Activated CD4-positive, alpha-beta T cell treated with anti-CD3 and anti-CD28 coated beads, Interleukin-2, amount 10 ng/mL, durations not matched to agents 24 days and 14 days (primary cell): ENCODE measurements at regions not wholly inside any gene's neighbourhood (a gene's known extent, or its start where the extent isn't known, plus 50 kb on each side); places are given as distances from the start of the nearest gene placed in this dataset.
"Not testable (repeated sequence)": the region's sequence is repeated elsewhere in the genome, so short reads cannot be mapped to it uniquely, and the experiment has no call there.

ENCODE experiments used
- DNase-seq: peaks from one replicate; pipeline ENCODE4 v3.0.0; 2022
- H3K27ac Mint-ChIP-seq: one replicate; pipeline ENCODE4 v1.8.0; 2022; ENCODE audit warnings: mild to moderate bottlenecking, mixed read lengths
- H3K27me3 Mint-ChIP-seq: one replicate; pipeline ENCODE4 v1.8.0; 2022; ENCODE audit warnings: mixed read lengths
- H3K36me3 Mint-ChIP-seq: one replicate; pipeline ENCODE4 v1.8.0; 2022; ENCODE audit warnings: low read depth, mild to moderate bottlenecking, mixed read lengths
- H3K4me1 Mint-ChIP-seq: one replicate; pipeline ENCODE4 v1.8.0; 2021; ENCODE audit warnings: mixed read lengths
- H3K4me3 Mint-ChIP-seq: one replicate; pipeline ENCODE4 v1.8.0; 2022; ENCODE audit warnings: mild to moderate bottlenecking, moderate library complexity, mixed read lengths
- H3K9me3 Mint-ChIP-seq: one replicate; pipeline ENCODE4 v1.8.0; 2021; ENCODE audit warnings: mixed read lengths
- intact Hi-C: fragments of 100-400 bp; cut with micrococcal nuclease; formaldehyde crosslinking; loops from one replicate; pipeline ENCODE4 v1.15.1; 2023

DNA sequence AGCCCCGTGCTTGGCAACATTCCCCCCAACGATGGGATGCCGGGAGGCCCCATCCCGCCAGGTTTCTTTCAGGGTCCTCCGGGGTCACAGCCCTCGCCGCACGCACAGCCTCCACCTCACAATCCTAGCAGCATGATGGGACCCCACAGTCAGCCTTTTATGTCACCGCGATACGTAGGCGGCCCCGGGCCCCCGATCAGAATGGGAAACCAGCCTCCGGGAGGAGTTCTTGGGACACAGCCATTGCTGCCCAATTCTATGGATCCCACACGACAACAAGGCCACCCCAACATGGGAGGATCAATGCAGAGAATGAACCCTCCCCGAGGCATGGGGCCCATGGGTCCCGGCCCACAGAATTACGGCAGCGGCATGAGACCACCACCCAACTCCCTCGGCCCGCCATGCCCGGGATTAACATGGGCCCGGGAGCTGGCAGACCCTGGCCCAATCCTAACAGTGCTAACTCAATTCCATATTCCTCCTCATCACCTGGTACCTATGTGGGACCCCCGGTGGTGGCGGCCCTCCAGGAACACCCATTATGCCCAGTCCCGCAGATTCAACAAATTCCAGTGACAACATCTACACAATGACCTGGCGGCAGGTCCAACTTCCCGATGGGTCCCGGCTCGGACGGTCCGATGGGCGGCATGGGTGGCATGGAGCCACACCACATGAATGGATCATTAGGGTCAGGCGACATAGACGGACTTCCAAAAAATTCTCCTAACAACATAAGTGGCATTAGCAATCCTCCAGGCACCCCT lies 116.0 kb upstream of the CDK13 start:
- peaks cover 63% of the 10 kb centered on the region for H3K27me3 Mint-ChIP-seq
- H3K36me3 Mint-ChIP-seq, H3K4me1 Mint-ChIP-seq, H3K9me3 Mint-ChIP-seq, DNase-seq, intact Hi-C loops, H3K27ac Mint-ChIP-seq: not testable (repeated sequence)
- H3K4me3 Mint-ChIP-seq = peak overlapping the region; percentile 64

DNA sequence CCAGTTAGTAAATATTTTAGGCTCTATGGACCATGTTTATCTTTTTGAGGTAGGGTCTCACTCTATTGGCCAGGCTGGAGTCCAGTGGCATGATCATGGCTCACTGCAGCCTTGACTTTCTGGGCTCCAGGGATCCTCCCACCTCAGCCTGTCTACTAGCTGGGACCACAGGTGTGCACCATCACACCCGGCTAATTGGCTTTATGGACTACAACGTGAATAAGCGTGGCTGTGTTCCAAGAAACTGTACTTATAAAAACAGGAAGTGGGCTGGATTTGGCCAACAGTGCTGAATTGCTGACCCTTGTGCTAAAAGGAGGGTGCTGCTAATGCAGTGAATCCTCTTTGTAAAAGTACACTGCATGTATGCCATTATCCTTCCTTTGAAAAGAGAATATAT lies 111.7 kb upstream of the CDK13 start:
- Mint-ChIP-seq H3K36me3 (peaks cover 1% of the 10 kb centered on the region), H3K4me3 (no peak overlapping the region), H3K27ac (no peak overlapping the region), H3K4me1 (no peaks in the 10 kb centered on the region), H3K27me3 (peaks cover 45% of the 10 kb centered on the region), H3K9me3 (no peaks in the 10 kb centered on the region)
- intact Hi-C loops = no loop called here
- no peak for DNase-seq

DNA sequence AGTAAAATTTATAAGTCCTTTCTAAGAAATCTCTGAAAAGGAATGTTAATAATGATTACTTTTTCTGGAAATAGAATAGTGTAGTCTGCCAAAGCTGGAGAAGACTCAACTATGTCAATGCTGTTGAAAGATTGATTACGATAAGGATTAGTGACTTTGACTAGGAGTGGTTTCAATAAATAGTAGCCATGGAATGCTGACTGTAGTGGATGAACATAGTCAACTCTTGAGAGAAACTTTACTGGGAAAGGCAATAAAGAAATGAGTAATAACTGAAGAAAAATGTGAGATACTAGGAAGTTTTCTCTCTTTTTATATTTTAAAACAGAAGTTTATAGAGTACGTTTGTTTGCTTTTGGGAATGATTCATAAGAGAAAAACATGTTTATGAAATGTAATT lies 105.0 kb upstream of the CDK13 start:
- intact Hi-C loops = no loop called here
- Mint-ChIP-seq H3K4me3 (no peak overlapping the region), H3K4me1 (no peaks in the 10 kb centered on the region), H3K27me3 (peaks cover 21% of the 10 kb centered on the region), H3K9me3 (no peaks in the 10 kb centered on the region), H3K27ac (no peak overlapping the region), H3K36me3 (no peaks in the 10 kb centered on the region)
- no peak for DNase-seq

DNA sequence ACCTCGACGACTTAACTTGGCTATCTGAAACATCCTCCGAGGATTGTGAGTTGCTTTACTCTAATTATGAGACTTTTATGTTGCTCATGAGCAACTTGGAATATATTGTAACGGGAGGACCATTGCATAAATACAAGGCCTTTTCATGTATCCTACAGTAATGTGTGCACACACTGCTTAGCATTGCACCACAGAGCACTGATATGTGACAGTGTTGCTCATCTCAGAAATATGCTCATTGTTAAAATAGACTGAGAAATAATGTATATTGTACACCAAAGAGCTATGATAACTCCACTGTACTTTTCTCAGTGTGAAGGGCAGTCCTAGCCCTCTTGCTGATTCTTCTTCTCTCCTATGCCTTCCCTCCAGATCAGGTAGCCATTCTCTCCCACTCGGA lies 102.8 kb upstream of the CDK13 start:
- Mint-ChIP-seq H3K36me3 (no peaks in the 10 kb centered on the region), H3K9me3 (no peaks in the 10 kb centered on the region), H3K4me1 (no peaks in the 10 kb centered on the region), H3K27ac (no peak overlapping the region), H3K4me3 (no peak overlapping the region), H3K27me3 (peaks cover 32% of the 10 kb centered on the region)
- DNase-seq = no peak
- intact Hi-C loops = no loop called here

DNA sequence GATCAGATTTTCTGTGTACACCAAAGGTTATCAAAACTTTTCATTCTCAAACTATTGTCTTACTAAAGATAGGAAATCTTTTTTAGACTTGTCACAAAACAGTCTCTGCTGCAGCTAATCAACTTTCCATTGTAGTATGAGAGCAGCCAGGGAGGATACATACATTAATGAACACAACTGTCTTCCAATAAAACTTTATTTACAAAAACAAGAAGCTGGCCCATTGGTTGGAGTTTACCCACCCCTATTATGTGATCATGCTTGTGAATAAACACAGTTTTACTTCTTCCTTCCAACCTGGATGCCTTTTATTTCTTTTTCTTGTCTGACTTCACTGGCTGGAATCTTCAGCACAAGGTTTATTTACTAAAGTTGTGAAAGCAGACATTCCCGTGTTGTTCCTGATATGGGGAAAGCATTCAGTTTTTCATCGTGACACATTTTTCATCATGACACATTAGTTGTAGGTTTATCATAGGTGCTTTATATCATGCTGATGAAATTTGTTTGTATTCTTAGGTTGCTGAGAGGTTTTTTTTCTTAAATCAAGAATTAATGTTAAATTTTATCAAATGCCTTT lies 98.5 kb upstream of the CDK13 start:
- Mint-ChIP-seq H3K27me3 (peaks cover 44% of the 10 kb centered on the region), H3K36me3 (no peaks in the 10 kb centered on the region), H3K27ac (no peak overlapping the region), H3K4me3 (no peak overlapping the region), H3K9me3 (no peaks in the 10 kb centered on the region), H3K4me1 (peaks cover 6% of the 10 kb centered on the region)
- DNase-seq = no peak
- intact Hi-C loops = no loop called here

DNA sequence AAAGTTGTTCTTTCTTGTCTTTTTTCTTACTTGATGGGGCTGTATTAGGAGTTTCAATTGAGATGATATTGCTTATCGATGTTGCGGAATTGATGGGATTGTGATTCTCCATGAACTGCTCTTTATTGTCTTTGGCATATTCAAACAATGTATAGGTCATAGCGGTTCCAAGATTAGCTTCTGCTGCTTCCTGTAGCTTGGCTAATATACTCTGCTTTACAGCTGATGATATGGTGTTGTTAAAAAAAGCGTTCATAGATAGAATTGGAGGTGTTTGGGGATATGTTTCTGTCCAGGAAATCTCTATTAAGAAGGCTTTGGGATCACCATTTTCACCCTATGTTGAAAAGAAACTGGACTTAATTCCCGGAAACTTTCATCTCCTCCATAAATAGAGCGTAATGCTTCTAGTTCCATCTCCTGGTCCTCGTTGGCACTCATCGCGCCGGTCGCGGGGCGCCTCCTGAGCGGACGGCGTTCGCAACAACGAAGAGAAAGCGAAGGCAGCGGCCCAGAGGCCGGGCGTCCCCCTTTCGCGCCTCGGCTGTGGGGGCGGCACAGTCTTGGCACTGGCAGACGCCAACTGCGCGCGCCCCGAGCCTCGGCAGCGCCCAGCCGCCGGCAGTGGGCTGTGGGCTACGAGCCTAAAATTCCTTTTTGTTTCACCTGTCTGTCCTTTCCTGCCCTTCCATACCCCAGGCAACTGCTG lies 95.3 kb upstream of the CDK13 start:
- H3K4me1 Mint-ChIP-seq, DNase-seq, H3K27ac Mint-ChIP-seq, H3K9me3 Mint-ChIP-seq, H3K36me3 Mint-ChIP-seq, intact Hi-C loops: not testable (repeated sequence)
- H3K27me3 Mint-ChIP-seq = peaks cover 51% of the 10 kb centered on the region
- peak overlapping the region; percentile 77 for H3K4me3 Mint-ChIP-seq

DNA sequence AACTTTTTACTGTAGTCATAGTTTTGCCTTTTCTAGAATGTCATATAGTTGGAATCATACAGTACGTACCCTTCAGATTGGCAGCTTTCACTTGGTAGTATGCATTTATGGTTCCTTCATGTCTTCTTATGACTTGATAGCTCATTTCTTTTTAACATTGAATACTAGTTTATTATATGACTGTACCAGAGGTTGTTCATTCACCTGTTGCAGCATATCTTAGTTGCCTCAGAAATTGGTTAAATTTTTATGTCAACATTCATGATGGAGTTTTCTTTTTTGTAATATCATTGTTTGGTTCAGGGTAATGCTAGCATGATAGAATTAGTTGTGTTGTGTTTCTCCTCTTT lies 94.8 kb upstream of the CDK13 start:
- H3K4me1 Mint-ChIP-seq = peaks cover 6% of the 10 kb centered on the region
- H3K36me3 Mint-ChIP-seq = no peaks in the 10 kb centered on the region
- H3K27me3 Mint-ChIP-seq = peaks cover 50% of the 10 kb centered on the region
- peak overlapping the region; percentile 77 for H3K4me3 Mint-ChIP-seq
- no peak for DNase-seq
- intact Hi-C loops = no loop called here
- no peak overlapping the region for H3K27ac Mint-ChIP-seq
- no peaks in the 10 kb centered on the region for H3K9me3 Mint-ChIP-seq

DNA sequence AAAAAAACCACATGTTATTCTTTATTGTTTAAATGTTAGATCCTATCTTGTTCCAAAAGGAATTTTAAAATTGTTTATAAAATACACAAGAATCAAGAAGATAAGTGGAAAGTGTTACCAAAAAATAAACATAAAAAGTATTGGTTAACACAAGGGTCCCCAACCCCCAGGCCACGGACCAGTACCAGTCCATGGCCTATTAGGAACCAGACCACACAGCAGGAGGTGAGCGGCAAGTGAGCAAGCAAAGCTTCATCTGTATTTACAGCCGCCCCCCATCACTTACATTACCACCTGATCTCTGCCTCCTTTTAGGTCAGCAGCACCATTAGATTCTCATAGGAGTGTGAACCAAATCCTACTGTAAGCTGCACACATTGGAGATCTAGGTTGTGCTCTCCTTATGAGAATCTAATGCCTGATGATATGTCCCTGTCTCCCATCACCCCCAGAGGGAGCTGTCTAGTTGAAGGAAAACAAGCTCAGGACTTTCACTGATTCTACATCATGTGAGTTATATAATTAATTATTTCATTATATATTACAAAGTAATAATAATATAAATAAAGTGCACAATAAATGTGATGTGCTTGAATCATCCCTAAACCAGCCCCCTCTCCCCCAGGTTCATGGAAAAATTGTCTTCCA lies 86.3 kb upstream of the CDK13 start:
- H3K27me3 Mint-ChIP-seq = peaks cover 19% of the 10 kb centered on the region
- H3K4me3 Mint-ChIP-seq, intact Hi-C loops, H3K9me3 Mint-ChIP-seq, H3K36me3 Mint-ChIP-seq, DNase-seq, H3K27ac Mint-ChIP-seq, H3K4me1 Mint-ChIP-seq: not testable (repeated sequence)

DNA sequence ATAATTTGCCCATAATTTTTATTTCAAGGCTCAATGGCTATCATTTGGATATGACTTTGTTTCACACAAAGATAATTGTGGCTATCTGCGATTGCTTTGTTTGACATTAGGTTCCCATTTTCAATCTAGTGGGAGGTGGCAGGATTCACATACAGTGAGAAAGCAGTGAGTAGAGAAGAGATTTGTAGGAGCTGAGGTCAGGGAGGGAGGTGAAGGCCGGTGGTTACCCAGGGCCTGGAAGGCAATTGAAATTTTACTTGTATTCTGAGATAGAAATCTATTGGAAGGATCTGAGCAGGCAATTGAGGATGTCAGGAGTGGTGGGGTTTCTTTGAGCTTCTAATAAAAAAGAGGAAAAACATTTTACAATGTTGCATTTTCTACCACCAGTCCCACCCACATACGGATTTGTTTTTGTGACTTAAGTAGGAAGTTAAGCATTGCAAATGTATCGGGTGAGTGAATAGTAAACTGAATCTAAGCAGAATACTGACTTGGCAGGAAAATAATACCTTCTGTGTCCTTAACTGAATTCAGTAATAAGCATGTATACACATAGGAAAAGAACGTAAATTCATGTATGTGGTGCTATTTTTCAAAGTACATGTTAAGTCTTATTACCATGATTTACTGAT lies 80.1 kb upstream of the CDK13 start:
- H3K27ac Mint-ChIP-seq, H3K4me3 Mint-ChIP-seq: not testable (repeated sequence)

DNA sequence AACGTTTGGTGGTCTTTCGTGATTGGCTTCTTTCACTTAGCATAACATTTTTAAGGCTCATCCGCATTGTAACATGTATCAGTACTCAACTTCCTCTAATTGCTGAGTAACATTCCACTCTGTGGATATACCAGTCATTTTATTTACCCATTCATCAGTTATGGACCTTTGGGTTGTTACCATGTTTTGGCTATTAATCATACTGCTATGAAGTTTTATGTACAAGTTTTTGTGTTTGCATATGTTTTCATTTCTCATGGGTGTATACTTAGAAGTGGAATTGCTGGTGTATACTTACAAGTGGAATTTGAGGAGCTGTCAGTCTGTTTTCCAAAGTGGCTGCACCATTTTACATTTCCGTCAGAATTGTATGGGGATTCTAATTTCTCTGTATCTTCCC lies 78.4 kb upstream of the CDK13 start:
- intact Hi-C loops, H3K9me3 Mint-ChIP-seq, DNase-seq, H3K36me3 Mint-ChIP-seq, H3K4me1 Mint-ChIP-seq, H3K27ac Mint-ChIP-seq, H3K4me3 Mint-ChIP-seq: not testable (repeated sequence)
- peaks cover 25% of the 10 kb centered on the region for H3K27me3 Mint-ChIP-seq

More for the DNA sequence above, 80.1 kb upstream of the CDK13 start:
- H3K27me3 Mint-ChIP-seq = peaks cover 19% of the 10 kb centered on the region
- H3K36me3 Mint-ChIP-seq, H3K4me1 Mint-ChIP-seq, DNase-seq, intact Hi-C loops, H3K9me3 Mint-ChIP-seq: not testable (repeated sequence)

DNA sequence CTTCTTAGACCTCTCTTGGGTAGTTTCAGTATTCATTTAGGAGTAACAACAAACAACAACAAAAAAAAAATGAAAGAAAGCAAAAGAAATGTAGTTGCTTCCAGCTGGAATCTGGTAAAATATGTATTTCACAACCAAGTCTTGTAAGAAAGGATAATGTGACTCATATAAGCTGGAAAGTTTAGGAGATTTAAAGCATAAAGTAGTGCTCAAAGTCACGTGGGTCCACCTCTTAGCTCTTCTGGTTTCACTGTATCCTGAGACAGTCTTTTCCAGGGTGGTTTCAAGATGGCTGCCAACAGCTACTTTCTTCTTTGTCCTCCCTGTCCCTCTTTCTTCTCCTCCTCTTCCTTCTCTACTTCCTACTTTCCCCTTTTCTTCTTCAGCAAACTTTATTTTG lies 69.5 kb upstream of the CDK13 start:
- Mint-ChIP-seq H3K4me3 (no peak overlapping the region), H3K27me3 (peaks cover 14% of the 10 kb centered on the region), H3K9me3 (peaks cover 10% of the 10 kb centered on the region), H3K36me3 (no peaks in the 10 kb centered on the region), H3K4me1 (no peaks in the 10 kb centered on the region), H3K27ac (no peak overlapping the region)
- no peak for DNase-seq
- intact Hi-C loops = no loop called here

DNA sequence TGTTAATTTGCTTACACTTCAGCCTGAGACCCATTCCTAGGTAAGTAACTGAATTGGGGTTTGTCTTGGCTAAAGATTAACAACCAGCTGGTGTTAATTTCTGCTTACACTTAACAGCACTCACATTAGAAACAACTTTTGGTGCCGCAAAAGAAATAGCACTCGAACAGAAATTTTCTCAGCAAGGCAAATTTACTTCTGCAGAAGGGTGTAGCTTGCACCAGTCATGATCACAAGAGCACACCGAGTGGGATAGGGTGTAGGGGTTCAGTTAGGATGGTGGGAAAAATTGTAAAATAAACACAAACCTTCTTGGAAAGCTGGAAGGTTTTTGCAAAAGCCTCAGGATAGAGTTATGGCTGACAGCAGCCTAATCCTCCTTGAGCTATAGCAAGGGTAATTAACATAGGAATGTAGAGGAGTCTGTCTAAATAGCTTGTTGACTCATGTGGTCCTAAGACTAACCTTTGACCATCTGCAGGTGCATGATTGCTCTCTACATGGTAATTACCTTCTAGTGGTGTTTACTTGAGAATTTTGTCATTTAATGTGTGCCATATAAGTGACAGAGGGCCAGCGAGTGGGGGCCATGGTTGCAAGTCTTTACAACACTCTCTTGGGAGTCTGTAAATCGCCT lies 67.8 kb upstream of the CDK13 start:
- intact Hi-C loops = no loop called here
- H3K4me3 Mint-ChIP-seq = no peak overlapping the region
- H3K4me1 Mint-ChIP-seq = no peaks in the 10 kb centered on the region
- no peak overlapping the region for H3K27ac Mint-ChIP-seq
- H3K27me3 Mint-ChIP-seq = peaks cover 4% of the 10 kb centered on the region
- peaks cover 10% of the 10 kb centered on the region for H3K9me3 Mint-ChIP-seq
- no peaks in the 10 kb centered on the region for H3K36me3 Mint-ChIP-seq
- no peak for DNase-seq

DNA sequence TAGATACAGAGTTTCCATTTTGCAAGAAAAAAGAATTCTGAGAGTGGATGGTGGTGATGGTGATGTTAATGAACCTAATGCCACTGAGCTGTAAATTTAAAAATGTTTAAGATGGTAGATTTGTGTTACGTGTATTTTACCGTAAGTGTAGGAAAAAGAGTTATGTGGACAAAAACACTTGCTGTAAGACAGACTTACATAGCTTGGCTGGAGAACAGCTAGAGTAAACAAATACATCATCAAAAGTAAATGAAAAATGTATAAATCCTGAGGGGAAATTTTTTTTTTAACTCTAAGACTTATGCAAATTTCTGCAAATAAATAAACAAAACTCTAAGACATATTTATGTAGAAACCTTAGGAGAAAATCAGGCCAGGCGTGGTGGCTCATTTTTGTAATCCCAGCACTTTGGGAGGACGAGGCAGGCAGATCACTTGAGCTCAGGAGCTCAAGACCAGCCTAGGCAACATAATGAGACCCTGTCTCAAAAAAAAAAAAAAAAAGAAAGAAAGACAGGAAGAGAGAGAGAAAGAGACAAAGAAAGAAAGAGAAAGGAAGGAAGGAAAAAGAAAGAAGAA lies 66.2 kb upstream of the CDK13 start:
- Mint-ChIP-seq H3K4me3 (no peak overlapping the region), H3K36me3 (no peaks in the 10 kb centered on the region), H3K27me3 (peaks cover 4% of the 10 kb centered on the region), H3K4me1 (no peaks in the 10 kb centered on the region), H3K9me3 (peaks cover 10% of the 10 kb centered on the region), H3K27ac (no peak overlapping the region)
- DNase-seq = no peak
- intact Hi-C loops = no loop called here
